GM13977 (cell line): ENCODE measurements at regions not wholly inside any gene's neighbourhood (a gene's known extent, or its start where the extent isn't known, plus 50 kb on each side); places are given as distances from the start of the nearest gene placed in this dataset.

Experiments used
- DNase-seq: peaks from one replicate; pipeline ENCODE4 v3.0.0; 2012; ENCODE audit warnings: low spot score
- CTCF ChIP-seq: IDR thresholded peaks from 2 replicates; pipeline ENCODE4 v1.5.1; 2012; ENCODE audit warnings: mild to moderate bottlenecking, control low read depth; ENCODE audit not compliant: insufficient read depth; ENCODE audit errors: extremely low read depth, missing control alignments
- in situ Hi-C: fragments of 300-500 bp; cut with MboI; formaldehyde crosslinking; loops from one replicate; pipeline ENCODE4 v1.12.0; 2022; ENCODE audit warnings: low sequenced_read_pairs, low pct_unique_long_range_greater_than_20kb, mixed read lengths, inconsistent platforms; ENCODE audit not compliant: unreplicated experiment

GRCh38 chr15:66934868-66935520 is 130.4 kb upstream of the SMAD3 start:
- DNase-seq = no peak
- in situ Hi-C loops = loop anchor here (25.0 kb wide), 1 partner anchor 502 kb away; no protein-coding TSS in a partner anchor
- TF ChIP-seq CTCF = no peak

- TF ChIP-seq CTCF = no peak
- in situ Hi-C loops = loop anchor here (25.0 kb wide), 1 partner anchor 502 kb away; no protein-coding TSS in a partner anchor
- DNase-seq = no peak
These were observed 129.7 kb upstream of the SMAD3 start for GRCh38 chr15:66935688-66936087.

GRCh38 chr15:66936109-66936860 is 129.1 kb upstream of the SMAD3 start:
- no peak for DNase-seq
- in situ Hi-C loops = loop anchor here (25.0 kb wide), 1 partner anchor 501 kb away; no protein-coding TSS in a partner anchor
- no peak for TF ChIP-seq CTCF

- DNase-seq = no peak
- in situ Hi-C loops = loop anchor here (25.0 kb wide), 1 partner anchor 500 kb away; no protein-coding TSS in a partner anchor
These were observed 128.4 kb upstream of the SMAD3 start for GRCh38 chr15:66936861-66937582.

GRCh38 chr15:66937588-66937987 is 127.8 kb upstream of the SMAD3 start:
- no peak for TF ChIP-seq CTCF
- in situ Hi-C loops = loop anchor here (25.0 kb wide), 1 partner anchor 500 kb away; no protein-coding TSS in a partner anchor

More at GRCh38 chr15:66936861-66937582, 128.4 kb upstream of the SMAD3 start:
- no peak for TF ChIP-seq CTCF

GRCh38 chr15:66938114-66938830 is 127.1 kb upstream of the SMAD3 start:
- in situ Hi-C loops = loop anchor here (25.0 kb wide), 1 partner anchor 499 kb away; no protein-coding TSS in a partner anchor
- DNase-seq = no peak
- TF ChIP-seq CTCF = no peak

More at GRCh38 chr15:66937588-66937987, 127.8 kb upstream of the SMAD3 start:
- no peak for DNase-seq
